A549 (cell line): ENCODE measurements at regions not wholly inside any gene's neighbourhood (a gene's known extent, or its start where the extent isn't known, plus 50 kb on each side); places are given as distances from the start of the nearest gene placed in this dataset.

Source experiments
- ATAC-seq, 2 experiments: fragments of 200-7000 bp in 1 of 2; fragments of >200 bp in 1 of 2; cut with Nextera tagmentation in 1 of 2; cut with Tn5 transposase in 1 of 2; 3 replicates each; pipeline versions ENCODE4 v1.8.0 to v1.9.1; 2018 to 2020; ENCODE audit warnings: mild to moderate bottlenecking in 1 of 2, moderate library complexity in 1 of 2
- CTCF ChIA-PET: fragments of 300-600 bp; sonication (Branson Sonifier 250); formaldehyde crosslinking; extraction: SDS; loops from one replicate; lab custom pipeline; 2021; ENCODE audit warnings: antibody characterized with exemption, inconsistent platforms; lab: Yijun Ruan, JAX
- POLR2A ChIA-PET: fragments of 350-600 bp; formaldehyde crosslinking; extraction: SDS; loops from one replicate; lab custom pipeline; 2021; ENCODE audit warnings: antibody characterized with exemption, inconsistent platforms; lab: Yijun Ruan, JAX
- DNase-seq, 2 experiments: peaks; one replicate each; pipeline versions ENCODE4 v3.0.0 to v3.0.0-alpha.2; 2011 to 2016; ENCODE audit warnings: low read depth in 1 of 2, low spot score in 1 of 2
- FAIRE-seq: peaks from 2 replicates; lab custom pipeline; 2011; peaks lifted over from hg19 to GRCh38; lab: Jason Lieb, UNC
- H3K27ac ChIP-seq, 2 experiments: fragments of >200 bp; sonication (Bioruptor Twin); formaldehyde crosslinking; 3 replicates each; pipeline ENCODE4 v1.5.1; 2016 to 2017
- H3K4me1 ChIP-seq: fragments of >200 bp; sonication (Bioruptor Twin); formaldehyde crosslinking; 3 replicates; pipeline ENCODE4 v1.6.1; 2016
- H3K4me2 ChIP-seq: fragments of >200 bp; sonication (Bioruptor Twin); formaldehyde crosslinking; 3 replicates; pipeline ENCODE4 v1.6.1; 2016
- H3K4me3 ChIP-seq: fragments of >200 bp; sonication (Bioruptor Twin); formaldehyde crosslinking; 3 replicates; pipeline ENCODE4 v1.5.1; 2016
- H3K9me3 ChIP-seq: fragments of >200 bp; sonication (Bioruptor Twin); formaldehyde crosslinking; 3 replicates; pipeline ENCODE4 v1.6.1; 2016
- CEBPB ChIP-seq, 2 experiments: fragments of >200 bp in 1 of 2; sonication (Bioruptor Twin) in 1 of 2; formaldehyde crosslinking in 1 of 2; IDR thresholded peaks; 2 replicates each; pipeline ENCODE4 v1.6.1; 2012 to 2016
- CHD4 ChIP-seq: fragments of 200-600 bp; sonication (generic); IDR thresholded peaks from 2 replicates; pipeline ENCODE4 v1.6.1; 2016; ENCODE audit warnings: antibody characterized with exemption, mild to moderate bottlenecking, borderline replicate concordance
- EHF ChIP-seq: fragments of 250-450 bp; sonication (Bioruptor Pico); IDR thresholded peaks from 2 replicates; pipeline ENCODE4 v1.5.0; 2020; ENCODE audit warnings: mild to moderate bottlenecking
- EHMT2 ChIP-seq: fragments of 200-600 bp; sonication (generic); IDR thresholded peaks from 2 replicates; pipeline ENCODE4 v1.6.1; 2016; ENCODE audit warnings: antibody characterized with exemption, low read depth, mild to moderate bottlenecking, moderate library complexity
- FOSB ChIP-seq: fragments of 250-450 bp; sonication (Bioruptor Pico); IDR thresholded peaks from 2 replicates; pipeline ENCODE4 v1.5.0; 2020; ENCODE audit warnings: mild to moderate bottlenecking, moderate library complexity
- FOSL2 ChIP-seq, 2 experiments: fragments of 450-650 bp in 1 of 2; fragments of >200 bp in 1 of 2; sonication (Bioruptor Twin) in 1 of 2; formaldehyde crosslinking; IDR thresholded peaks; 2 replicates each; pipeline versions ENCODE4 v1.5.0 to v1.6.1; 2016 to 2020; ENCODE audit warnings: mild to moderate bottlenecking in 1 of 2, moderate library complexity in 1 of 2
- HMGXB4 ChIP-seq: fragments of 250-450 bp; sonication (Bioruptor Pico); IDR thresholded peaks from 2 replicates; pipeline ENCODE4 v1.5.0; 2021; ENCODE audit warnings: mild to moderate bottlenecking, moderate library complexity, borderline replicate concordance
- HOXB5 ChIP-seq: fragments of 250-450 bp; sonication (Bioruptor Pico); IDR thresholded peaks from 2 replicates; pipeline ENCODE4 v1.5.0; 2020; ENCODE audit warnings: mild to moderate bottlenecking, moderate library complexity
- JUNB ChIP-seq: fragments of >200 bp; sonication (Bioruptor Twin); formaldehyde crosslinking; IDR thresholded peaks from 2 replicates; pipeline ENCODE4 v1.6.1; 2016
- KDM1A ChIP-seq: fragments of 200-600 bp; sonication (generic); IDR thresholded peaks from 2 replicates; pipeline ENCODE4 v1.6.1; 2016; ENCODE audit warnings: low read depth, mild to moderate bottlenecking
- KDM5A ChIP-seq: fragments of 200-600 bp; sonication (generic); IDR thresholded peaks from 2 replicates; pipeline ENCODE4 v1.6.1; 2016; ENCODE audit warnings: antibody characterized with exemption, mild to moderate bottlenecking
- MAZ ChIP-seq: fragments of 150-350 bp; IDR thresholded peaks from 2 replicates; pipeline ENCODE4 v1.6.1; 2014; ENCODE audit warnings: antibody characterized with exemption, low read depth, low read length, borderline replicate concordance
- NFE2L2 ChIP-seq: fragments of 150-350 bp; conservative IDR thresholded peaks from 2 replicates; pipeline ENCODE4 v1.6.1; 2014; ENCODE audit warnings: low read length
- NR3C1 ChIP-seq: fragments of >200 bp; sonication (Bioruptor Twin); formaldehyde crosslinking; IDR thresholded peaks from 3 replicates; pipeline ENCODE4 v1.6.1; 2017
- PHF8 ChIP-seq: fragments of 200-600 bp; sonication (generic); IDR thresholded peaks from 2 replicates; pipeline ENCODE4 v1.6.1; 2016; ENCODE audit warnings: low read depth, mild to moderate bottlenecking, antibody characterized with exemption, moderate library complexity, borderline replicate concordance
- RARB ChIP-seq: fragments of 250-450 bp; sonication (Bioruptor Pico); IDR thresholded peaks from 2 replicates; pipeline ENCODE4 v1.8.0; 2021; ENCODE audit warnings: mild to moderate bottlenecking, moderate library complexity
- RCOR1 ChIP-seq: fragments of 150-350 bp; IDR thresholded peaks from 2 replicates; pipeline ENCODE4 v1.6.1; 2014; ENCODE audit warnings: antibody characterized with exemption, low read length, low read depth
- SREBF2 ChIP-seq: fragments of 450-650 bp; IDR thresholded peaks from 2 replicates; pipeline ENCODE4 v1.6.1; 2014; ENCODE audit warnings: mild to moderate bottlenecking, moderate library complexity
- TP53 ChIP-seq: fragments of 250-450 bp; sonication (Bioruptor Pico); IDR thresholded peaks from 2 replicates; pipeline ENCODE4 v1.5.0; 2021; ENCODE audit warnings: mild to moderate bottlenecking, moderate library complexity
- ZC3H11A ChIP-seq: fragments of 450-650 bp; IDR thresholded peaks from 2 replicates; pipeline ENCODE4 v1.6.1; 2014; ENCODE audit warnings: antibody characterized with exemption, mild to moderate bottlenecking
- ZFP36 ChIP-seq: fragments of 450-650 bp; IDR thresholded peaks from 2 replicates; pipeline ENCODE4 v1.6.1; 2014; ENCODE audit warnings: borderline replicate concordance; ENCODE audit not compliant: partially characterized antibody
- ZNF302 ChIP-seq: fragments of 250-450 bp; sonication (Bioruptor Pico); IDR thresholded peaks from 2 replicates; pipeline ENCODE4 v1.9.0; 2021; ENCODE audit warnings: inconsistent platforms, mild to moderate bottlenecking, moderate library complexity
- WGBS: methylation state at CpG from one replicate; pipeline ENCODE4 v1.1.6; 2017; ENCODE audit errors: missing lambda C conversion rate; 5-methylcytosine and 5-hydroxymethylcytosine counted together
- TF ChIP-seq, protein P1 (sequence below): IDR thresholded peaks from 2 replicates; pipeline ENCODE4 v1.6.1; 2012; ENCODE audit warnings: low read depth, borderline replicate concordance

GRCh38 chr2:217462121-217462520, 540.7 kb downstream of the TNS1 start:
- POLR2A ChIA-PET, result no interaction called here
- no peak for ATAC-seq
- no peak for FAIRE-seq
- TF ChIP-seq EHF (CRISPR knock-in tag), result no peak
- TF ChIP-seq FOSB (CRISPR knock-in tag), result no peak
- no peak for TF ChIP-seq KDM5A
- TF ChIP-seq NR3C1, result no peak
- no peak for TF ChIP-seq CHD4
- TF ChIP-seq ZFP36, result no peak
- no peak for TF ChIP-seq NFE2L2
- no peak for TF ChIP-seq TP53 (CRISPR knock-in tag)
- TF ChIP-seq, protein P1, sequence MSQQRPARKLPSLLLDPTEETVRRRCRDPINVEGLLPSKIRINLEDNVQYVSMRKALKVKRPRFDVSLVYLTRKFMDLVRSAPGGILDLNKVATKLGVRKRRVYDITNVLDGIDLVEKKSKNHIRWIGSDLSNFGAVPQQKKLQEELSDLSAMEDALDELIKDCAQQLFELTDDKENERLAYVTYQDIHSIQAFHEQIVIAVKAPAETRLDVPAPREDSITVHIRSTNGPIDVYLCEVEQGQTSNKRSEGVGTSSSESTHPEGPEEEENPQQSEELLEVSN, result no peak
- no peak for TF ChIP-seq PHF8
- no peak for TF ChIP-seq SREBF2
- no peak for TF ChIP-seq RCOR1
- no peak for TF ChIP-seq ZC3H11A
- 40% methylated on average over 2 of the region's 2 CpGs for WGBS
- Histone ChIP-seq H3K4me3 (no peak overlapping the region), H3K4me1 (no peaks in the 10 kb centered on the region), H3K4me2 (no peak overlapping the region), H3K27ac (no peak overlapping the region), H3K9me3 (no peaks in the 10 kb centered on the region)
- CTCF ChIA-PET, result no interaction called here
- no peak for DNase-seq

DNA sequence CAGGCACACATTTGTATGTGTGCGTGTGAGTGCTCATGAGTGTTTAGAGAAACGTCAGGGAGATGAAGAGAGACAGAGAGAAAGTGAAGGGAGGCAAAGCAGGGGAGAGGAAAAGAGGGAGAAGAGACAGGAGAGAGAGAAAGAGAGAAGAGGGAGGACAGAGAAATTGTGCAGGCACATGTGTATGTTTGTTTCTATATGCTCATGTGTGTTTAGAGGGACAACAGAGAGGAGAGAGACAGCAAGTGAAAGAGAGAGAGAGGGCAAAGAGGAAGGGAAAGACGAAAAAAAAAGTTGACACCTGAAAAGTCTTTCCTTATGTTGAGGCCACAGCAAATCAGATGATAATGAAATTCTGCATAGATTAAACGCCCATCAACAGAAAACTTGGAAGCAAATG, 541.1 kb downstream of the TNS1 start:
- ChIA-PET POLR2A (no interaction called here), CTCF (no interaction called here)
- Histone ChIP-seq H3K27ac (no peak overlapping the region), H3K4me1 (no peaks in the 10 kb centered on the region), H3K4me2 (no peak overlapping the region), H3K4me3 (no peak overlapping the region), H3K9me3 (no peaks in the 10 kb centered on the region)
- 41% methylated on average over 4 of the region's 4 CpGs for WGBS
- no peak for ATAC-seq
- TF ChIP-seq CHD4 (no peak), HOXB5 (CRISPR knock-in tag) (no peak), KDM5A (no peak), HMGXB4 (CRISPR knock-in tag) (no peak), JUNB (no peak)
- no peak for DNase-seq
- no peak for FAIRE-seq

GRCh38 chr2:217459680-217460405, 543.0 kb downstream of the TNS1 start:
- CTCF ChIA-PET, result no interaction called here
- FAIRE-seq (no peak), DNase-seq (no peak), ATAC-seq (no peak)
- Histone ChIP-seq H3K4me2 (no peak overlapping the region), H3K4me1 (no peaks in the 10 kb centered on the region), H3K9me3 (no peaks in the 10 kb centered on the region), H3K4me3 (no peak overlapping the region), H3K27ac (no peak overlapping the region)
- no peak for TF ChIP-seq ZFP36
- no peak for TF ChIP-seq RARB (CRISPR knock-in tag)
- TF ChIP-seq, protein P1, result no peak
- no peak for TF ChIP-seq CEBPB (IDR thresholded peaks at IDR 0.05)
- no peak for TF ChIP-seq TP53 (CRISPR knock-in tag)
- POLR2A ChIA-PET, result no interaction called here
- WGBS, result 50% methylated on average over 5 of the region's 5 CpGs

GRCh38 chr2:217459016-217459415, 543.8 kb downstream of the TNS1 start:
- H3K4me3 ChIP-seq, result no peak overlapping the region
- FAIRE-seq (no peak), DNase-seq (no peak), ATAC-seq (no peak)
- no peak overlapping the region for H3K4me2 ChIP-seq
- CTCF ChIA-PET, result no interaction called here
- no peak for TF ChIP-seq MAZ
- no peak for TF ChIP-seq ZNF302 (CRISPR knock-in tag)
- TF ChIP-seq RCOR1, result no peak
- no peak for TF ChIP-seq EHMT2
- no peak for TF ChIP-seq KDM1A
- no peak for TF ChIP-seq FOSL2 (IDR thresholded peaks at IDR 0.05)
- TF ChIP-seq FOSL2 (CRISPR knock-in tag; IDR thresholded peaks at IDR 0.05), result no peak
- no peak overlapping the region for H3K27ac ChIP-seq
- POLR2A ChIA-PET, result no interaction called here
- no peaks in the 10 kb centered on the region for H3K9me3 ChIP-seq
- no peaks in the 10 kb centered on the region for H3K4me1 ChIP-seq
- 36% methylated on average over 2 of the region's 2 CpGs for WGBS
